ENCODE measurements at regions not wholly inside any gene's neighbourhood (a gene's known extent, or its start where the extent isn't known, plus 50 kb on each side); places are given as distances from the start of the nearest gene placed in this dataset.
A peak's percentile ranks its signal among the peaks of the same experiment; 100 is the strongest.

- TF ChIP-seq ZSCAN5A (tag by site-specific recombination; IDR thresholded peaks at IDR 0.05) = no peak
- no peak for TF ChIP-seq ZNF785 (tag by site-specific recombination; IDR thresholded peaks at IDR 0.05)
- TF ChIP-seq GLI4 (tag by site-specific recombination; IDR thresholded peaks at IDR 0.05) = no peak
- peak; percentile 37; the same call in 1 of the 2 replicates for TF ChIP-seq ZBTB8A (tag by site-specific recombination; IDR thresholded peaks at IDR 0.05)
- no peak for TF ChIP-seq ZNF48 (tag by site-specific recombination; IDR thresholded peaks at IDR 0.05)
- 0 out of 2 replicates have a peak, but pooled peaks have one; percentile 30 for TF ChIP-seq HIC1 (tag by site-specific recombination; IDR thresholded peaks at IDR 0.05)
- TF ChIP-seq SCRT1 (tag by site-specific recombination; IDR thresholded peaks at IDR 0.05; ENCODE audit: borderline replicate concordance) = no peak
- no peak for TF ChIP-seq ZNF214 (tag by site-specific recombination; IDR thresholded peaks at IDR 0.05; ENCODE audit: borderline replicate concordance)
- TF ChIP-seq ZNF335 (tag by site-specific recombination; conservative IDR thresholded peaks at IDR 0.05) = no peak
- no peak for TF ChIP-seq ZNF660 (tag by site-specific recombination; IDR thresholded peaks at IDR 0.05)
- peak; percentile 21; the same call in 1 of the 2 replicates for TF ChIP-seq ZXDB (tag by site-specific recombination; IDR thresholded peaks at IDR 0.05)
- no peak for TF ChIP-seq ZNF555 (tag by site-specific recombination; conservative IDR thresholded peaks at IDR 0.05)
- TF ChIP-seq ZNF449 (tag by site-specific recombination; IDR thresholded peaks at IDR 0.05) = no peak
- no peak for TF ChIP-seq ZNF248 (tag by site-specific recombination; IDR thresholded peaks at IDR 0.05)
- TF ChIP-seq ZNF2 (tag by site-specific recombination; IDR thresholded peaks at IDR 0.05) = no peak
- TF ChIP-seq ZBTB49 (tag by site-specific recombination; IDR thresholded peaks at IDR 0.05; ENCODE audit: low read depth) = no peak
- no peak for TF ChIP-seq TRIM28 (IDR thresholded peaks at IDR 0.05; ENCODE audit: borderline replicate concordance, low read length)
- no peak for TF ChIP-seq ZNF768 (tag by site-specific recombination; IDR thresholded peaks at IDR 0.05)
- TF ChIP-seq ZNF580 (tag by site-specific recombination; IDR thresholded peaks at IDR 0.05) = 0 out of 2 replicates have a peak, but pooled peaks have one; percentile 31
- peak; percentile 17; the same call in 1 of the 2 replicates for TF ChIP-seq ZNF37A (tag by site-specific recombination; IDR thresholded peaks at IDR 0.05)
- no peak for TF ChIP-seq ZNF530 (tag by site-specific recombination; IDR thresholded peaks at IDR 0.05; ENCODE audit: low read depth)
- TF ChIP-seq ZNF398 (tag by site-specific recombination; IDR thresholded peaks at IDR 0.05) = no peak
- 0 out of 2 replicates have a peak, but pooled peaks have one; percentile 12 for TF ChIP-seq KLF16 (tag by site-specific recombination; IDR thresholded peaks at IDR 0.05)
- peak; percentile 66; the same call in 1 of the 2 replicates for TF ChIP-seq ZNF10 (tag by site-specific recombination; IDR thresholded peaks at IDR 0.05)
- TF ChIP-seq PATZ1 (tag by site-specific recombination; IDR thresholded peaks at IDR 0.05) = no peak
- TF ChIP-seq HOXA7 (CRISPR knock-in tag; IDR thresholded peaks at IDR 0.05; ENCODE audit: borderline replicate concordance) = no peak
- TF ChIP-seq OSR2 (tag by site-specific recombination; IDR thresholded peaks at IDR 0.05) = no peak; the same call in 1 of the 2 replicates
- no peak for TF ChIP-seq HOXD13 (CRISPR knock-in tag; IDR thresholded peaks at IDR 0.05; ENCODE audit: borderline replicate concordance)
Measured at GRCh38 chr1:245074898-245075297, 79.9 kb upstream of the KIF26B start (continued).

Measured in HEK293 (cell line).